Stimulated activated naive CD8-positive, alpha-beta T cell treated with anti-CD3 and anti-CD28 coated beads, Interleukin-15, amount 100 ng/mL, for 72 hours (primary cell): ENCODE measurements at regions not wholly inside any gene's neighbourhood (a gene's known extent, or its start where the extent isn't known, plus 50 kb on each side); places are given as distances from the start of the nearest gene placed in this dataset.

Experiments used
- ATAC-seq: fragments of 150-1000 bp; cut with Tn5 transposase; 2 replicates; pipeline ENCODE4 v1.10.0; 2021; ENCODE audit warnings: mild to moderate bottlenecking, moderate library complexity
- DNase-seq, 2 donors: peaks; one replicate each; pipeline ENCODE4 v3.0.0; 2021 to 2022
- H3K27ac Mint-ChIP-seq, 2 donors: one replicate each; pipeline ENCODE4 v1.8.0; 2022; ENCODE audit warnings: mild to moderate bottlenecking in 2 of 2, mixed read lengths in 2 of 2, moderate library complexity in 2 of 2
- H3K27me3 Mint-ChIP-seq: one replicate; pipeline ENCODE4 v1.8.0; 2022; ENCODE audit warnings: mixed read lengths
- H3K4me1 Mint-ChIP-seq: one replicate; pipeline ENCODE4 v1.8.0; 2022; ENCODE audit warnings: mild to moderate bottlenecking, mixed read lengths
- H3K4me3 Mint-ChIP-seq, 2 donors: one replicate each; pipeline ENCODE4 v1.8.0; 2022; ENCODE audit warnings: mild to moderate bottlenecking in 2 of 2, mixed read lengths in 2 of 2, moderate library complexity in 1 of 2
- H3K9me3 Mint-ChIP-seq, 2 donors: one replicate each; pipeline ENCODE4 v1.8.0; 2022; ENCODE audit warnings: mixed read lengths in 2 of 2

- no peak for ATAC-seq
- H3K9me3 Mint-ChIP-seq = peaks cover 18 to 30% of the 10 kb centered on the region in 2 donors
- no peaks in the 10 kb centered on the region for H3K27me3 Mint-ChIP-seq
- no peak overlapping the region for H3K27ac Mint-ChIP-seq
- no peak overlapping the region for H3K4me3 Mint-ChIP-seq
- no peak for DNase-seq
- no peaks in the 10 kb centered on the region for H3K4me1 Mint-ChIP-seq
Observed at GRCh38 chr5:126069329-126069728, 353.9 kb upstream of the GRAMD2B start.

- H3K9me3 Mint-ChIP-seq = peaks cover 13 to 28% of the 10 kb centered on the region in 2 donors
- ATAC-seq (no peak), DNase-seq (no peak)
- no peak overlapping the region for H3K4me3 Mint-ChIP-seq
- no peak overlapping the region for H3K27ac Mint-ChIP-seq
- no peaks in the 10 kb centered on the region for H3K27me3 Mint-ChIP-seq
- H3K4me1 Mint-ChIP-seq = no peaks in the 10 kb centered on the region
Observed at GRCh38 chr5:126070481-126070880, 352.7 kb upstream of the GRAMD2B start.

GRCh38 chr5:126074538-126074937, 348.7 kb upstream of the GRAMD2B start:
- no peaks in the 10 kb centered on the region for H3K4me1 Mint-ChIP-seq

GRCh38 chr5:126079266-126079665, 343.9 kb upstream of the GRAMD2B start:
- H3K4me1 Mint-ChIP-seq = no peaks in the 10 kb centered on the region
- no peak overlapping the region for H3K4me3 Mint-ChIP-seq
- no peak for DNase-seq
- H3K9me3 Mint-ChIP-seq = peaks cover 10 to 30% of the 10 kb centered on the region in 2 donors
- H3K27me3 Mint-ChIP-seq = no peaks in the 10 kb centered on the region
- no peak overlapping the region for H3K27ac Mint-ChIP-seq
- no peak for ATAC-seq

More at GRCh38 chr5:126074538-126074937, 348.7 kb upstream of the GRAMD2B start:
- H3K9me3 Mint-ChIP-seq = peaks cover 10 to 23% of the 10 kb centered on the region in 2 donors
- DNase-seq = no peak
- H3K4me3 Mint-ChIP-seq = no peak overlapping the region
- no peak for ATAC-seq
- no peaks in the 10 kb centered on the region for H3K27me3 Mint-ChIP-seq
- no peak overlapping the region for H3K27ac Mint-ChIP-seq

GRCh38 chr5:126081209-126081608, 342.0 kb upstream of the GRAMD2B start:
- Mint-ChIP-seq H3K9me3 (peaks cover 10 to 23% of the 10 kb centered on the region in 2 donors), H3K27me3 (no peaks in the 10 kb centered on the region), H3K4me1 (no peaks in the 10 kb centered on the region), H3K4me3 (no peak overlapping the region), H3K27ac (no peak overlapping the region)
- ATAC-seq (no peak), DNase-seq (no peak)

GRCh38 chr5:126093041-126093440, 330.2 kb upstream of the GRAMD2B start:
- Mint-ChIP-seq H3K9me3 (peaks cover 20 to 46% of the 10 kb centered on the region in 2 donors), H3K4me1 (no peaks in the 10 kb centered on the region), H3K27me3 (no peaks in the 10 kb centered on the region), H3K27ac (no peak overlapping the region), H3K4me3 (no peak overlapping the region)
- no peak for DNase-seq
- no peak for ATAC-seq

GRCh38 chr5:126093718-126094117, 329.5 kb upstream of the GRAMD2B start:
- Mint-ChIP-seq H3K9me3 (peaks cover 19 to 39% of the 10 kb centered on the region in 2 donors), H3K4me1 (no peaks in the 10 kb centered on the region), H3K4me3 (no peak overlapping the region), H3K27ac (no peak overlapping the region), H3K27me3 (no peaks in the 10 kb centered on the region)
- DNase-seq (no peak), ATAC-seq (no peak)

- H3K9me3 Mint-ChIP-seq = peaks cover 10 to 28% of the 10 kb centered on the region in 2 donors
- no peaks in the 10 kb centered on the region for H3K4me1 Mint-ChIP-seq
- DNase-seq (no peak), ATAC-seq (no peak)
- no peaks in the 10 kb centered on the region for H3K27me3 Mint-ChIP-seq
- no peak overlapping the region for H3K4me3 Mint-ChIP-seq
- H3K27ac Mint-ChIP-seq = no peak overlapping the region
Observed at GRCh38 chr5:126094991-126095390, 328.2 kb upstream of the GRAMD2B start.

- H3K27ac Mint-ChIP-seq = no peak overlapping the region
- peaks cover 5 to 20% of the 10 kb centered on the region in 2 donors for H3K9me3 Mint-ChIP-seq
- DNase-seq (no peak), ATAC-seq (no peak)
- H3K4me1 Mint-ChIP-seq = no peaks in the 10 kb centered on the region
- no peaks in the 10 kb centered on the region for H3K27me3 Mint-ChIP-seq
- no peak overlapping the region for H3K4me3 Mint-ChIP-seq
Observed at GRCh38 chr5:126096442-126097006, 326.7 kb upstream of the GRAMD2B start.

GRCh38 chr5:126097876-126098275, 325.3 kb upstream of the GRAMD2B start:
- no peaks in the 10 kb centered on the region for H3K27me3 Mint-ChIP-seq
- H3K9me3 Mint-ChIP-seq = peaks cover 0 to 20% of the 10 kb centered on the region in 2 donors
- DNase-seq (no peak), ATAC-seq (no peak)
- H3K4me1 Mint-ChIP-seq = no peaks in the 10 kb centered on the region
- H3K4me3 Mint-ChIP-seq = no peak overlapping the region
- no peak overlapping the region for H3K27ac Mint-ChIP-seq

GRCh38 chr5:126098330-126099017, 324.7 kb upstream of the GRAMD2B start:
- DNase-seq = no peak
- Mint-ChIP-seq H3K27ac (peak overlapping the region in 1 of 2 donors; percentile 19), H3K27me3 (no peaks in the 10 kb centered on the region), H3K9me3 (peaks cover 0 to 20% of the 10 kb centered on the region in 2 donors), H3K4me3 (no peak overlapping the region), H3K4me1 (no peaks in the 10 kb centered on the region)
- ATAC-seq = no peak

GRCh38 chr5:126099077-126099476, 324.1 kb upstream of the GRAMD2B start:
- Mint-ChIP-seq H3K9me3 (peaks cover 0 to 20% of the 10 kb centered on the region in 2 donors), H3K27ac (no peak overlapping the region), H3K4me1 (no peaks in the 10 kb centered on the region), H3K4me3 (no peak overlapping the region), H3K27me3 (no peaks in the 10 kb centered on the region)
- ATAC-seq (no peak), DNase-seq (no peak)

GRCh38 chr5:126100767-126101166, 322.4 kb upstream of the GRAMD2B start:
- peaks cover 0 to 20% of the 10 kb centered on the region in 2 donors for H3K9me3 Mint-ChIP-seq
- no peak overlapping the region for H3K27ac Mint-ChIP-seq
- DNase-seq = no peak
- H3K4me3 Mint-ChIP-seq = no peak overlapping the region
- no peaks in the 10 kb centered on the region for H3K4me1 Mint-ChIP-seq
- H3K27me3 Mint-ChIP-seq = no peaks in the 10 kb centered on the region
- no peak for ATAC-seq

- DNase-seq = no peak
- H3K27me3 Mint-ChIP-seq = no peaks in the 10 kb centered on the region
- H3K9me3 Mint-ChIP-seq = peaks cover 0 to 10% of the 10 kb centered on the region in 2 donors
- no peak for ATAC-seq
- no peak overlapping the region for H3K4me3 Mint-ChIP-seq
- H3K27ac Mint-ChIP-seq = no peak overlapping the region
- no peaks in the 10 kb centered on the region for H3K4me1 Mint-ChIP-seq
Observed at GRCh38 chr5:126101901-126102300, 321.3 kb upstream of the GRAMD2B start.

GRCh38 chr5:126103050-126103449, 320.2 kb upstream of the GRAMD2B start:
- DNase-seq (no peak), ATAC-seq (no peak)
- H3K4me1 Mint-ChIP-seq = no peaks in the 10 kb centered on the region
- no peak overlapping the region for H3K4me3 Mint-ChIP-seq
- no peaks in the 10 kb centered on the region for H3K27me3 Mint-ChIP-seq
- peaks cover 0 to 6% of the 10 kb centered on the region in 2 donors for H3K9me3 Mint-ChIP-seq
- H3K27ac Mint-ChIP-seq = no peak overlapping the region

GRCh38 chr5:126103868-126104267, 319.3 kb upstream of the GRAMD2B start:
- no peak overlapping the region for H3K27ac Mint-ChIP-seq
- ATAC-seq (no peak), DNase-seq (no peak)
- no peak overlapping the region for H3K4me3 Mint-ChIP-seq
- no peaks in the 10 kb centered on the region for H3K27me3 Mint-ChIP-seq
- H3K9me3 Mint-ChIP-seq = peaks cover 0 to 6% of the 10 kb centered on the region in 2 donors
- no peaks in the 10 kb centered on the region for H3K4me1 Mint-ChIP-seq
